ENCODE measurements at regions not wholly inside any gene's neighbourhood (a gene's known extent, or its start where the extent isn't known, plus 50 kb on each side); places are given as distances from the start of the nearest gene placed in this dataset.
A peak's percentile ranks its signal among the peaks of the same experiment; 100 is the strongest.

GRCh38 chr10:61836888-61837754, 64.4 kb upstream of the ARID5B start:
- TF ChIP-seq YY1 (IDR thresholded peaks at IDR 0.05; ENCODE audit: low read depth) (no peak), CTCF (IDR thresholded peaks at IDR 0.05) (no peak), MEF2A (IDR thresholded peaks at IDR 0.05; ENCODE audit: borderline replicate concordance, low read depth) (peak; percentile 85), MXI1 (IDR thresholded peaks at IDR 0.05; ENCODE audit: low read depth, low read length) (no peak), RFX5 (IDR thresholded peaks at IDR 0.05; ENCODE audit: low read length) (no peak), MAX (IDR thresholded peaks at IDR 0.05; ENCODE audit: low read depth) (0 out of 2 replicates have a peak, but pooled peaks have one; percentile 31), FOXM1 (IDR thresholded peaks at IDR 0.05; ENCODE audit: low read depth) (0 out of 2 replicates have a peak, but pooled peaks have one; percentile 16), TAF1 (IDR thresholded peaks at IDR 0.05; ENCODE audit: borderline replicate concordance, low read depth, low read length) (no peak), RAD21 (IDR thresholded peaks at IDR 0.05; ENCODE audit: low read length) (no peak), CHD2 (IDR thresholded peaks at IDR 0.05; ENCODE audit: low read length, partially characterized antibody) (no peak)
- TF ChIP-seq, protein P1, sequence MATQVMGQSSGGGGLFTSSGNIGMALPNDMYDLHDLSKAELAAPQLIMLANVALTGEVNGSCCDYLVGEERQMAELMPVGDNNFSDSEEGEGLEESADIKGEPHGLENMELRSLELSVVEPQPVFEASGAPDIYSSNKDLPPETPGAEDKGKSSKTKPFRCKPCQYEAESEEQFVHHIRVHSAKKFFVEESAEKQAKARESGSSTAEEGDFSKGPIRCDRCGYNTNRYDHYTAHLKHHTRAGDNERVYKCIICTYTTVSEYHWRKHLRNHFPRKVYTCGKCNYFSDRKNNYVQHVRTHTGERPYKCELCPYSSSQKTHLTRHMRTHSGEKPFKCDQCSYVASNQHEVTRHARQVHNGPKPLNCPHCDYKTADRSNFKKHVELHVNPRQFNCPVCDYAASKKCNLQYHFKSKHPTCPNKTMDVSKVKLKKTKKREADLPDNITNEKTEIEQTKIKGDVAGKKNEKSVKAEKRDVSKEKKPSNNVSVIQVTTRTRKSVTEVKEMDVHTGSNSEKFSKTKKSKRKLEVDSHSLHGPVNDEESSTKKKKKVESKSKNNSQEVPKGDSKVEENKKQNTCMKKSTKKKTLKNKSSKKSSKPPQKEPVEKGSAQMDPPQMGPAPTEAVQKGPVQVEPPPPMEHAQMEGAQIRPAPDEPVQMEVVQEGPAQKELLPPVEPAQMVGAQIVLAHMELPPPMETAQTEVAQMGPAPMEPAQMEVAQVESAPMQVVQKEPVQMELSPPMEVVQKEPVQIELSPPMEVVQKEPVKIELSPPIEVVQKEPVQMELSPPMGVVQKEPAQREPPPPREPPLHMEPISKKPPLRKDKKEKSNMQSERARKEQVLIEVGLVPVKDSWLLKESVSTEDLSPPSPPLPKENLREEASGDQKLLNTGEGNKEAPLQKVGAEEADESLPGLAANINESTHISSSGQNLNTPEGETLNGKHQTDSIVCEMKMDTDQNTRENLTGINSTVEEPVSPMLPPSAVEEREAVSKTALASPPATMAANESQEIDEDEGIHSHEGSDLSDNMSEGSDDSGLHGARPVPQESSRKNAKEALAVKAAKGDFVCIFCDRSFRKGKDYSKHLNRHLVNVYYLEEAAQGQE (IDR thresholded peaks at IDR 0.05; ENCODE audit: low read depth, low read length): no peak
- TF ChIP-seq, protein P2, sequence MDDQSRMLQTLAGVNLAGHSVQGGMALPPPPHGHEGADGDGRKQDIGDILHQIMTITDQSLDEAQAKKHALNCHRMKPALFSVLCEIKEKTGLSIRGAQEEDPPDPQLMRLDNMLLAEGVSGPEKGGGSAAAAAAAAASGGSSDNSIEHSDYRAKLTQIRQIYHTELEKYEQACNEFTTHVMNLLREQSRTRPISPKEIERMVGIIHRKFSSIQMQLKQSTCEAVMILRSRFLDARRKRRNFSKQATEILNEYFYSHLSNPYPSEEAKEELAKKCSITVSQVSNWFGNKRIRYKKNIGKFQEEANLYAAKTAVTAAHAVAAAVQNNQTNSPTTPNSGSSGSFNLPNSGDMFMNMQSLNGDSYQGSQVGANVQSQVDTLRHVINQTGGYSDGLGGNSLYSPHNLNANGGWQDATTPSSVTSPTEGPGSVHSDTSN (IDR thresholded peaks at IDR 0.05): peak; percentile 29; the same call in 1 of the 2 replicates
